Ascending aorta (tissue), 2 donors: ENCODE measurements at regions not wholly inside any gene's neighbourhood (a gene's known extent, or its start where the extent isn't known, plus 50 kb on each side); places are given as distances from the start of the nearest gene placed in this dataset.
"Not testable (repeated sequence)": the region's sequence is repeated elsewhere in the genome, so short reads cannot be mapped to it uniquely, and the experiment has no call there.

Source experiments
- DNase-seq, 2 donors: peaks; one replicate each; pipeline ENCODE4 v3.0.0-alpha.2; 2019; ENCODE audit warnings: low spot score in 2 of 2
- H3K27ac ChIP-seq, 2 donors: fragments of 200-600 bp; sonication (generic); one replicate each; pipeline ENCODE4 v1.5.1; 2016 to 2017; ENCODE audit warnings: mild to moderate bottlenecking in 1 of 2
- H3K27me3 ChIP-seq: fragments of 200-600 bp; sonication (generic); one replicate; pipeline ENCODE4 v1.5.1; 2017
- H3K36me3 ChIP-seq, 2 donors: fragments of 200-600 bp; sonication (generic); one replicate each; pipeline ENCODE4 v1.5.1; 2016
- H3K4me1 ChIP-seq, 2 donors: fragments of 200-600 bp; sonication (generic); one replicate each; pipeline ENCODE4 v1.5.1; 2016 to 2017; ENCODE audit warnings: mild to moderate bottlenecking in 1 of 2
- H3K4me3 ChIP-seq, 2 donors: fragments of 200-600 bp; sonication (generic); one replicate each; pipeline ENCODE4 v1.5.1; 2016 to 2017; ENCODE audit warnings: mild to moderate bottlenecking in 1 of 2
- H3K9me3 ChIP-seq, 2 donors: fragments of 200-600 bp; sonication (generic); one replicate each; pipeline ENCODE4 v1.5.1; 2016
- intact Hi-C: fragments of 100-400 bp; cut with DNase I; formaldehyde crosslinking; loops from one replicate; pipeline ENCODE4 v1.15.1; 2023
- TF ChIP-seq, protein P1 (sequence below), 3 experiments: fragments of 200-600 bp in 2 of 3; fragments of 450-650 bp in 1 of 3; sonication (generic) in 2 of 3; IDR thresholded peaks; one replicate each; pipeline ENCODE4 v1.5.1; 2016 to 2019; ENCODE audit warnings: antibody characterized with exemption in 3 of 3, mild to moderate bottlenecking in 1 of 3, moderate library complexity in 1 of 3

- no peak overlapping the region for H3K27ac ChIP-seq
- TF ChIP-seq, protein P1, sequence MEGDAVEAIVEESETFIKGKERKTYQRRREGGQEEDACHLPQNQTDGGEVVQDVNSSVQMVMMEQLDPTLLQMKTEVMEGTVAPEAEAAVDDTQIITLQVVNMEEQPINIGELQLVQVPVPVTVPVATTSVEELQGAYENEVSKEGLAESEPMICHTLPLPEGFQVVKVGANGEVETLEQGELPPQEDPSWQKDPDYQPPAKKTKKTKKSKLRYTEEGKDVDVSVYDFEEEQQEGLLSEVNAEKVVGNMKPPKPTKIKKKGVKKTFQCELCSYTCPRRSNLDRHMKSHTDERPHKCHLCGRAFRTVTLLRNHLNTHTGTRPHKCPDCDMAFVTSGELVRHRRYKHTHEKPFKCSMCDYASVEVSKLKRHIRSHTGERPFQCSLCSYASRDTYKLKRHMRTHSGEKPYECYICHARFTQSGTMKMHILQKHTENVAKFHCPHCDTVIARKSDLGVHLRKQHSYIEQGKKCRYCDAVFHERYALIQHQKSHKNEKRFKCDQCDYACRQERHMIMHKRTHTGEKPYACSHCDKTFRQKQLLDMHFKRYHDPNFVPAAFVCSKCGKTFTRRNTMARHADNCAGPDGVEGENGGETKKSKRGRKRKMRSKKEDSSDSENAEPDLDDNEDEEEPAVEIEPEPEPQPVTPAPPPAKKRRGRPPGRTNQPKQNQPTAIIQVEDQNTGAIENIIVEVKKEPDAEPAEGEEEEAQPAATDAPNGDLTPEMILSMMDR (IDR thresholded peaks at IDR 0.05), result no peak
- intact Hi-C loops, result no loop called here
- no peaks in the 10 kb centered on the region for H3K36me3 ChIP-seq
- H3K27me3 ChIP-seq, result no peaks in the 10 kb centered on the region
- no peaks in the 10 kb centered on the region for H3K9me3 ChIP-seq
- H3K4me3 ChIP-seq, result no peak overlapping the region
- DNase-seq, result no peak
- no peaks in the 10 kb centered on the region for H3K4me1 ChIP-seq
Observed at GRCh38 chr17:20721171-20721570, 141.6 kb downstream of the CDRT15L2 start.

DNA sequence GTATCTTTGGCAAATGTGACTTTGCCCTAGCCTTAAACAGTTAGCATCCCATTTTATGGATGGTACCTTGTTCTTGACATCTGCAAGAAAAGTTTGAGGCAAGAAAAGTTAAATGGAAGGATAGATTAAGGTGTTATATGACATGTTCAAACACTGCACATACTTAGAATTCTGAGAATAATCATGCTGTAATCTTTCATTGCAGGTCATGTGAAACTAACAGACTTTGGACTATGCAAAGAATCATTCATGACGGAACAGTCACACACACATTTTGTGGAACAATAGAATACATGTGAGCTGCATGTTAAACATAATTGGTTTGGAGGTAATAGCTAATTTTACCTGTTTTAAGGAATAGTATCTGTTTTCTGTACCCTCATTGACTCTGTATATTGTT lies 144.9 kb downstream of the CDRT15L2 start:
- H3K27ac ChIP-seq, DNase-seq, H3K9me3 ChIP-seq, H3K4me1 ChIP-seq, H3K27me3 ChIP-seq, intact Hi-C loops, H3K4me3 ChIP-seq, H3K36me3 ChIP-seq: not testable (repeated sequence)

DNA sequence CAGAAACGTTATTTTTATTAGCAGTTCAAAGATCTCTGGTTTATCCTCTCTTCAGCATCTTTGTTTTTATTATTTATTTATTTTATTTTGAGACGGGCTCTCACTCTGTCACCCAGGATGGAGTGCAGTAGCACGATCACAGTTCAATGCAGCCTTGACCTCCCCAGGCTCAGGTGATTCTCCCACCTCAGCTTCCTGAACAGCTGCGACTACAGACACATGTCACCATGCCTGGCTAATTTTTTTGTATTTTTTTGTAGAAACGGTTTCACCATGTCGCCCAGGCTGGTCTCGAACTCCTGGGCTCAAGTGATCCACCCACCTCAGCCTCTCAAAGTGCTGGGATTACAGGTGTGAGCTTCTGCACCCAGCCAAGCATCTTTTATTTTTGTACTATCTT lies 147.7 kb downstream of the CDRT15L2 start:
- intact Hi-C loops, H3K9me3 ChIP-seq, H3K36me3 ChIP-seq, H3K4me3 ChIP-seq, H3K27me3 ChIP-seq, H3K4me1 ChIP-seq, DNase-seq, H3K27ac ChIP-seq: not testable (repeated sequence)

GRCh38 chr17:20728181-20728580 lies 148.7 kb downstream of the CDRT15L2 start:
- no peaks in the 10 kb centered on the region for H3K9me3 ChIP-seq
- H3K36me3 ChIP-seq, result no peaks in the 10 kb centered on the region
- intact Hi-C loops, result no loop called here
- TF ChIP-seq, protein P1 (IDR thresholded peaks at IDR 0.05), result no peak
- no peaks in the 10 kb centered on the region for H3K27me3 ChIP-seq
- no peaks in the 10 kb centered on the region for H3K4me1 ChIP-seq
- no peak overlapping the region for H3K4me3 ChIP-seq
- DNase-seq, result no peak
- H3K27ac ChIP-seq, result no peak overlapping the region

GRCh38 chr17:20731131-20731530 lies 151.6 kb downstream of the CDRT15L2 start:
- H3K27ac ChIP-seq, H3K36me3 ChIP-seq, H3K27me3 ChIP-seq, intact Hi-C loops, H3K4me3 ChIP-seq, H3K9me3 ChIP-seq, H3K4me1 ChIP-seq, DNase-seq: not testable (repeated sequence)

DNA sequence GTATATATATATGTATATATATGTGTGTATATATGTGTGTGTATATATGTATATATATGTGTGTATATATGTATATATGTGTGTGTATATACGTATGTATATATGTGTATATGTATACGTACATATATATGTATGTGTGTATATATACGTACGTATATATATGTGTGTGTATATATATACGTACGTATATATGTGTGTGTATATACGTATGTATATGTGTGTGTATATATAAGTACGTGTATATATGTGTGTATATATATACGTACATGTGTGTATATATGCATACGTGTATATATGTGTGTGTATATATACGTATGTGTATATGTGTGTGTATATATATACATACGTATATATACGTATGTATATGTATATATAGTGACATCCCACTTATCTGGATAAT lies 154.4 kb downstream of the CDRT15L2 start:
- no peaks in the 10 kb centered on the region for H3K9me3 ChIP-seq
- intact Hi-C loops, result no loop called here
- no peaks in the 10 kb centered on the region for H3K27me3 ChIP-seq
- no peaks in the 10 kb centered on the region for H3K4me1 ChIP-seq
- no peak for DNase-seq
- H3K27ac ChIP-seq, result no peak overlapping the region
- no peak overlapping the region for H3K4me3 ChIP-seq
- TF ChIP-seq, protein P1 (IDR thresholded peaks at IDR 0.05), result no peak
- no peaks in the 10 kb centered on the region for H3K36me3 ChIP-seq

- TF ChIP-seq, protein P1 (IDR thresholded peaks at IDR 0.05), result no peak
- H3K27ac ChIP-seq, result no peak overlapping the region
Observed at GRCh38 chr17:20735796-20736195, 156.3 kb downstream of the CDRT15L2 start.

GRCh38 chr17:20737636-20738035 lies 158.1 kb downstream of the CDRT15L2 start:
- H3K27ac ChIP-seq, H3K27me3 ChIP-seq, intact Hi-C loops, DNase-seq, H3K4me3 ChIP-seq, H3K9me3 ChIP-seq, H3K4me1 ChIP-seq, H3K36me3 ChIP-seq: not testable (repeated sequence)

More at GRCh38 chr17:20735796-20736195, 156.3 kb downstream of the CDRT15L2 start:
- no peak for DNase-seq
- Histone ChIP-seq H3K9me3 (no peaks in the 10 kb centered on the region), H3K4me1 (no peaks in the 10 kb centered on the region), H3K4me3 (no peak overlapping the region), H3K36me3 (no peaks in the 10 kb centered on the region), H3K27me3 (no peaks in the 10 kb centered on the region)
- intact Hi-C loops, result no loop called here
